GM12891 (cell line): ENCODE measurements at regions not wholly inside any gene's neighbourhood (a gene's known extent, or its start where the extent isn't known, plus 50 kb on each side); places are given as distances from the start of the nearest gene placed in this dataset.

Source experiments
- POLR2A ChIP-seq: IDR thresholded peaks from 2 replicates; pipeline ENCODE4 v1.6.1; 2011; ENCODE audit warnings: low read depth, low read length, control low read depth
- POLR2AphosphoS5 ChIP-seq: IDR thresholded peaks from 2 replicates; pipeline ENCODE4 v1.6.1; 2011; ENCODE audit warnings: low read depth, low read length, control low read depth
- TAF1 ChIP-seq: IDR thresholded peaks from 2 replicates; pipeline ENCODE4 v1.6.1; 2011; ENCODE audit warnings: low read depth, low read length, control low read depth

GRCh38 chr15:97875513-97876280 is 84.8 kb upstream of the ARRDC4 start:
- TF ChIP-seq POLR2AphosphoS5, result no peak
- TF ChIP-seq POLR2A, result no peak
- TF ChIP-seq TAF1, result no peak
